Upper lobe of left lung (tissue), 6 donors: ENCODE measurements at regions not wholly inside any gene's neighbourhood (a gene's known extent, or its start where the extent isn't known, plus 50 kb on each side); places are given as distances from the start of the nearest gene placed in this dataset.

Experiments used
- ATAC-seq, 2 donors: fragments of 200-7000 bp; cut with Tn5 transposase; one replicate each; pipeline ENCODE4 v1.9.1; 2022; ENCODE audit warnings: mild to moderate bottlenecking in 2 of 2, moderate library complexity in 2 of 2; ENCODE audit not compliant: low FRiP score in 2 of 2
- DNase-seq, 2 donors: peaks; one replicate each; pipeline ENCODE4 v3.0.0-alpha.2; 2019 to 2020
- H3K27ac ChIP-seq, 4 donors: fragments of 200-600 bp; sonication (generic); one replicate each; pipeline ENCODE4 v1.5.1; 2016 to 2019
- H3K27me3 ChIP-seq, 4 donors: fragments of 200-600 bp; sonication (generic); one replicate each; pipeline ENCODE4 v1.5.1; 2017 to 2019
- H3K36me3 ChIP-seq, 4 donors: fragments of 200-600 bp; sonication (generic); one replicate each; pipeline ENCODE4 v1.5.1; 2016 to 2019
- H3K4me1 ChIP-seq, 4 donors: fragments of 200-600 bp; sonication (generic); one replicate each; pipeline ENCODE4 v1.5.1; 2018 to 2019
- H3K4me3 ChIP-seq, 4 donors: fragments of 200-600 bp; sonication (generic); one replicate each; pipeline ENCODE4 v1.5.1; 2017 to 2019; ENCODE audit warnings: mild to moderate bottlenecking in 2 of 4, moderate library complexity in 1 of 4
- H3K9me3 ChIP-seq, 4 donors: fragments of 200-600 bp; sonication (generic); one replicate each; pipeline ENCODE4 v1.5.1; 2018 to 2019
- EP300 ChIP-seq, 4 donors: sonication (generic); formaldehyde crosslinking; IDR thresholded peaks; one replicate each; pipeline ENCODE4 v1.5.1; 2017; ENCODE audit warnings: antibody characterized with exemption in 4 of 4, control low read depth in 2 of 4
- POLR2A ChIP-seq, 4 donors: fragments of 450-650 bp; IDR thresholded peaks; one replicate each; pipeline ENCODE4 v1.5.1; 2016 to 2017; ENCODE audit warnings: antibody characterized with exemption in 4 of 4, mild to moderate bottlenecking in 2 of 4
- POLR2AphosphoS5 ChIP-seq, 2 donors: sonication (generic); formaldehyde crosslinking; IDR thresholded peaks; one replicate each; pipeline ENCODE4 v1.5.1; 2017; ENCODE audit warnings: antibody characterized with exemption in 2 of 2
- WGBS, 2 donors: methylation state at CpG; one replicate each; pipeline ENCODE4 v1.1.5; 2017 to 2018; 5-methylcytosine and 5-hydroxymethylcytosine counted together
- TF ChIP-seq, protein P1 (sequence below), 6 experiments: fragments of 450-650 bp in 4 of 6; fragments of 200-600 bp in 2 of 6; sonication (generic) in 2 of 6; IDR thresholded peaks; one replicate each; pipeline ENCODE4 v1.5.1; 2016 to 2019; ENCODE audit warnings: antibody characterized with exemption in 6 of 6
- donor health status: DM: no; HTN: no; CAD: no; lungs with moderate emphysema.
- donor health status: DM: no; HTN: yes; CAD: no; lungs with severe emphysema.

DNA sequence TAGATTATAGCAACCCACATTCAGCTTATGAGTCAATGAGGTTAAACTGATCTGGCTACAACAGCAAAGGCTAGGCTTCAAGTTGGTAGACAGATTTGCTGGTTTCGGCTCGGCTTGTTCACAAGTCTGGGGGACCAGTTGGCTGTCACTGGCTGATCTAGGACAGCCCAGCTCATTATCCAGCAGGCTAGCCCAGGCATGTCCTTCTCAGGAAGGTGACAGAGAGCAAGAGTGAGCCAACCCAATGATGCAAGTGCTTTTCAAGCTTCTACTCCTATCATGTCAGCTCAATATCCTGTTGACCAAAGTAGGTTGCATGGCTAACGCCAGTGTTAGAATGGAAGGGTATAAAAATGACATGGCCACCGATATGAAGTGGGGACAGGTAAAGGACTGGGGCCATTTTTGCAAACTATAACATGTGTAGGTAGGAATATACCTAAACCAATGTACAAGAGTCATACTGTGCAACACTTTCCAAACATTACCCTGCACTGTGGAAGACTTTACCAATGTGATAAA is 220.9 kb upstream of the SOX21 start:
- no peaks in the 10 kb centered on the region for H3K4me1 ChIP-seq
- no peaks in the 10 kb centered on the region for H3K36me3 ChIP-seq
- H3K4me3 ChIP-seq: no peak overlapping the region
- TF ChIP-seq, protein P1, sequence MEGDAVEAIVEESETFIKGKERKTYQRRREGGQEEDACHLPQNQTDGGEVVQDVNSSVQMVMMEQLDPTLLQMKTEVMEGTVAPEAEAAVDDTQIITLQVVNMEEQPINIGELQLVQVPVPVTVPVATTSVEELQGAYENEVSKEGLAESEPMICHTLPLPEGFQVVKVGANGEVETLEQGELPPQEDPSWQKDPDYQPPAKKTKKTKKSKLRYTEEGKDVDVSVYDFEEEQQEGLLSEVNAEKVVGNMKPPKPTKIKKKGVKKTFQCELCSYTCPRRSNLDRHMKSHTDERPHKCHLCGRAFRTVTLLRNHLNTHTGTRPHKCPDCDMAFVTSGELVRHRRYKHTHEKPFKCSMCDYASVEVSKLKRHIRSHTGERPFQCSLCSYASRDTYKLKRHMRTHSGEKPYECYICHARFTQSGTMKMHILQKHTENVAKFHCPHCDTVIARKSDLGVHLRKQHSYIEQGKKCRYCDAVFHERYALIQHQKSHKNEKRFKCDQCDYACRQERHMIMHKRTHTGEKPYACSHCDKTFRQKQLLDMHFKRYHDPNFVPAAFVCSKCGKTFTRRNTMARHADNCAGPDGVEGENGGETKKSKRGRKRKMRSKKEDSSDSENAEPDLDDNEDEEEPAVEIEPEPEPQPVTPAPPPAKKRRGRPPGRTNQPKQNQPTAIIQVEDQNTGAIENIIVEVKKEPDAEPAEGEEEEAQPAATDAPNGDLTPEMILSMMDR (IDR thresholded peaks at IDR 0.05): no peak
- no peak for TF ChIP-seq POLR2A (IDR thresholded peaks at IDR 0.05)
- TF ChIP-seq POLR2AphosphoS5 (IDR thresholded peaks at IDR 0.05): no peak
- TF ChIP-seq EP300 (IDR thresholded peaks at IDR 0.05): no peak
- H3K27ac ChIP-seq: no peak overlapping the region
- ATAC-seq (no peak), DNase-seq (no peak)
- WGBS, 2 donors: 91 to 96% methylated on average over 4 of the region's 4 CpGs
- H3K27me3 ChIP-seq: no peaks in the 10 kb centered on the region
- H3K9me3 ChIP-seq: peaks cover 0 to 4% (median 0%) of the 10 kb centered on the region in 4 donors

DNA sequence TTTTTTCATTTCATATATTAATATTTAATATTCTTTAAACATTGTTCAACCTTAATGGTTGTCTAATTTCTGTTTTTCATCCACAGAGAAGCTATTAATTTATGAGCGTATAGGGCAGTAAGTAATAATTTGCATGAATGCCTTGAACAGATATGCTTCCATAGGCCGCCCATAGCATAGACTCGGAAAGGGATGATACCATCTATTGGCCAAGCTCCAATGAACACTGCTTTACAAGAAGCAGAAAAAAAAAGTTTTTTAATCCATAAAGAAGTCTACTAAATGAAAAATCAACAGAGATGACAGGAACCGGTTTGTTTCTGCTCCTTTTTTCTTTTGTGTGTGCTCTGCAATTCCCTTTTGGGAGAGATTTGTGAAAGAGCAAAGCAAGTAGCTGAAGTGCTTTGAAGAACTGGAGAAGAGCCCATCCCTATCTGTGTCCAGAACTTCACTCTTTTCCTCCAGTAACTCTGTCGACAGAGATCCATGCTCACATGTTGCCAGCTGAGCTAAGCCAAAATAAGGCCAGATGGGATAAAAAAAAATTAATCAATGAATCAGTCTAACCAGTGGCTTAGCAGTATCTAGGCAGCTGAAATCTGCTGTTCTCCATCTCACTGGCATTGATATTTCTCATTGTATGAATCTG is 215.9 kb upstream of the SOX21 start:
- TF ChIP-seq, protein P1 (IDR thresholded peaks at IDR 0.05): no peak
- TF ChIP-seq POLR2AphosphoS5 (IDR thresholded peaks at IDR 0.05) (no peak), EP300 (IDR thresholded peaks at IDR 0.05) (no peak), POLR2A (IDR thresholded peaks at IDR 0.05) (no peak)
- DNase-seq (no peak), ATAC-seq (no peak)
- no peak overlapping the region for H3K4me3 ChIP-seq
- peaks cover 0 to 3% (median 0%) of the 10 kb centered on the region in 4 donors for H3K9me3 ChIP-seq
- no peak overlapping the region for H3K27ac ChIP-seq
- 75 to 80% methylated on average over 5 of the region's 5 CpGs for WGBS, 2 donors
- H3K27me3 ChIP-seq: no peaks in the 10 kb centered on the region
- H3K36me3 ChIP-seq: no peaks in the 10 kb centered on the region
- no peaks in the 10 kb centered on the region for H3K4me1 ChIP-seq

DNA sequence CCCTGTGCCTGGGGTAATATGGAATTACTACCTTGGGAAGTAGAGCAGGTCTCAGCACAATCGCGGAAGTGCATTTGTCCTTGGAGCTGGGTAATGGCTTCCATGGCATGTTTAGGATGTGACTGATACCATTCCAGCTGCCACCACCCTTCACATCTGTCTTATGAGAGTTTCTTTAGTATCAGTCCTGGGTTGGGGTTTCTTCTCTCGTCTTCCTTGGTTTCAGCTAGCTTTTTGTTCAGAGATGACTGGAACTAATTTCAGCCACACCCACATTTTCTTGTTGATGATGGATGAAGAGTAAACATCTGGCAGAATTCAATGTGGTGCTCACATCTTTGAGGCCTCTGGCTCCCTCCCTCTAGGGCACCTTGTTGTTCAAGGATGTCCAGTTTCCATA is 212.9 kb upstream of the SOX21 start:
- no peaks in the 10 kb centered on the region for H3K4me1 ChIP-seq
- H3K9me3 ChIP-seq: no peaks in the 10 kb centered on the region
- 63 to 78% methylated on average over 3 of the region's 3 CpGs for WGBS, 2 donors
- H3K36me3 ChIP-seq: no peaks in the 10 kb centered on the region
- ATAC-seq (no peak), DNase-seq (no peak)
- no peak overlapping the region for H3K27ac ChIP-seq
- TF ChIP-seq POLR2AphosphoS5 (IDR thresholded peaks at IDR 0.05) (no peak), POLR2A (IDR thresholded peaks at IDR 0.05) (no peak)
- TF ChIP-seq, protein P1 (IDR thresholded peaks at IDR 0.05): no peak
- no peak overlapping the region for H3K4me3 ChIP-seq
- H3K27me3 ChIP-seq: no peaks in the 10 kb centered on the region

DNA sequence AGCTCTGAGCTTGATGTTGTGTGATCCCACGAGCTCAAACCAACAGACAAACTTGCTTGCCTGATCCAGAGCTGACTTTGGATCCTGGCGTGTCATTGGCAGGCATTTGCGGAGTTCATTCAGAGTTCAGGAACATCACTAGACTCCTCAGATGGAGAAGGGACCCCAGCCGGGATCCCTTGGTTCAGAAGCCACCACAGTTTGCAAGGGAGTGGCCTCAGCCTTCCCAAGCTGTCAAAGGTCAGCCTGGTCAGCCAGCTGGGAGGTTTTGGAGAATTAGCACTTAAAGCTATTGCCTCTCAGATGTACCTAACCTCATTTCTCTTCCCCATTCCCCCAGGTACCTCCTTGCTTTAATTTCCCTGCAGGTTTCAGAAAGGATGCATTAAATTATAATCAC is 208.8 kb upstream of the SOX21 start:
- no peaks in the 10 kb centered on the region for H3K9me3 ChIP-seq
- no peak overlapping the region for H3K27ac ChIP-seq
- H3K4me3 ChIP-seq: no peak overlapping the region
- no peaks in the 10 kb centered on the region for H3K27me3 ChIP-seq
- WGBS, 2 donors: 48 to 53% methylated on average over 4 of the region's 4 CpGs
- no peaks in the 10 kb centered on the region for H3K4me1 ChIP-seq
- no peak for DNase-seq
- no peaks in the 10 kb centered on the region for H3K36me3 ChIP-seq
- ATAC-seq: no peak
- no peak for TF ChIP-seq POLR2A (IDR thresholded peaks at IDR 0.05)
- no peak for TF ChIP-seq EP300 (IDR thresholded peaks at IDR 0.05)
- TF ChIP-seq POLR2AphosphoS5 (IDR thresholded peaks at IDR 0.05): no peak
- TF ChIP-seq, protein P1 (IDR thresholded peaks at IDR 0.05): no peak

DNA sequence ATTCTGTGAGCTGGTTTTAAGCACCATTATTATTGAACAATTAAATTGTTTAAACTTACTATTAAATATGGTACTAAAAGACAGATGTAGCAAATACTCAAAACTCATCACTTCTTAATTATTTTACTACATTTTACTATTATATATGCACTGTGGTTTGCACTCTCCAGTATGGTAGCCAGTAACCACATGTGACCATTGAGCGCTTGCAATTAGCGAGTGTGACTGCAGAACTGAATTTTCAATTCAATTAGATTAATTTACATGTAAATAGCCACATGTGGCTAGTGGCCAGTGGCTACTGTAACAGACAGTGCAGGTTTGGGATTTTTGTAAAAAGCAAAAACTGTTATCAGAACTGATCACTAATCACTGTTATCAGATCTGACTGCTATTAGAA is 208.2 kb upstream of the SOX21 start:
- no peak overlapping the region for H3K27ac ChIP-seq
- WGBS, 2 donors: 95 to 98% methylated on average over 2 of the region's 2 CpGs
- H3K9me3 ChIP-seq: no peaks in the 10 kb centered on the region
- H3K4me3 ChIP-seq: no peak overlapping the region
- H3K4me1 ChIP-seq: no peaks in the 10 kb centered on the region
- DNase-seq: no peak
- no peaks in the 10 kb centered on the region for H3K36me3 ChIP-seq
- TF ChIP-seq EP300 (IDR thresholded peaks at IDR 0.05): no peak
- TF ChIP-seq POLR2AphosphoS5 (IDR thresholded peaks at IDR 0.05): no peak
- TF ChIP-seq, protein P1 (IDR thresholded peaks at IDR 0.05): no peak
- TF ChIP-seq POLR2A (IDR thresholded peaks at IDR 0.05): no peak
- no peaks in the 10 kb centered on the region for H3K27me3 ChIP-seq
- ATAC-seq: no peak
